ENCODE measurements at regions not wholly inside any gene's neighbourhood (a gene's known extent, or its start where the extent isn't known, plus 50 kb on each side); places are given as distances from the start of the nearest gene placed in this dataset.
"Not testable (repeated sequence)": the region's sequence is repeated elsewhere in the genome, so short reads cannot be mapped to it uniquely, and the experiment has no call there.

DNA sequence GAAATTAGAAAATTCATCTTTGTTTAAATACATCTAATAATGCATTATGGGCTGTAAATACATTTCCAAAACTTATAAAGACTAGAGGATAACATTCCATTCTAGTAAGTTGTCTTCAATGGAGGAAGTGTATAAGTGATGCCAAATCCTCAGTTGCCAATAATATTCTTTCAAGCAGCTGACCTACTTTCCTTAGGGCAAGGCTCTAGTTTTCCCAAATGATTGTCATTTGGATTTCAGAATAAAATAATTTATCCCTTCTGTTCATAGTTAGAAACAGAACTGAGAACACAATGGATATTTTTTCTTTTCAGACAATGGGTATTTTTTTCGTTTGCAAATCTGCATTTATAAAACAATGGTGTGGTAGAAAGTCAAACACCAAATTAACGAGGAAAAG, 354.9 kb upstream of the ADAMTS5 start:
- no peaks in the 10 kb centered on the region for H3K36me3 ChIP-seq (ENCODE audit: insufficient read depth, low read length)
- no peaks in the 10 kb centered on the region for H3K27me3 ChIP-seq (ENCODE audit: insufficient read depth, low read length)
- H3K79me2 ChIP-seq (ENCODE audit: control insufficient read depth, insufficient read depth, low read length, unreplicated experiment) = no peaks in the 10 kb centered on the region
- no peak overlapping the region for H3K4me3 ChIP-seq (ENCODE audit: low read depth, low read length)
- H2AFZ ChIP-seq (ENCODE audit: low read length, unreplicated experiment) = no peak overlapping the region
- no peak overlapping the region for H3K27ac ChIP-seq (ENCODE audit: low read depth, low read length)
- H3K4me1 ChIP-seq (ENCODE audit: control insufficient read depth, insufficient read depth, low read length, unreplicated experiment) = no peaks in the 10 kb centered on the region

DNA sequence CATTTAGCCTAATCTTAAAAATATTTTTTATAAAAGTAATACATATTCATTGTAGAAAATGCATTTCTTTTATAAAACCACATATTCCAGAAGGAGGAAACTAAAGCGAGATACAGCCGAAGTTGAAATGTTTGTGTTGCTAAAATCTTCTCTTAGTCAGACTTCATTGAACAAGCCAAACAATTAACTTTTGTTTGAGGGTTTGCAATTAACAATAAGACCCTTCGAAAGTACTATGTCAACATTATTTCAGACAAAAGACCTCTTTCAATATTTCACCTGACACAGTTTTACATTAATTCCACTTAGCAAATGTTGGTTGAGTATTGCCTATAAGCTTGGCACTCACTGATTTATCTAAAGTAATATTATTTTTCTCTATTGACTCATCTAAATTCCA, 354.0 kb upstream of the ADAMTS5 start:
- Histone ChIP-seq H3K36me3 (ENCODE audit: insufficient read depth, low read length) (no peaks in the 10 kb centered on the region), H3K79me2 (ENCODE audit: control insufficient read depth, insufficient read depth, low read length, unreplicated experiment) (no peaks in the 10 kb centered on the region), H3K27me3 (ENCODE audit: insufficient read depth, low read length) (no peaks in the 10 kb centered on the region), H3K27ac (ENCODE audit: low read depth, low read length) (no peak overlapping the region), H3K4me1 (ENCODE audit: control insufficient read depth, insufficient read depth, low read length, unreplicated experiment) (no peaks in the 10 kb centered on the region), H2AFZ (ENCODE audit: low read length, unreplicated experiment) (no peak overlapping the region), H3K4me3 (ENCODE audit: low read depth, low read length) (no peak overlapping the region)

DNA sequence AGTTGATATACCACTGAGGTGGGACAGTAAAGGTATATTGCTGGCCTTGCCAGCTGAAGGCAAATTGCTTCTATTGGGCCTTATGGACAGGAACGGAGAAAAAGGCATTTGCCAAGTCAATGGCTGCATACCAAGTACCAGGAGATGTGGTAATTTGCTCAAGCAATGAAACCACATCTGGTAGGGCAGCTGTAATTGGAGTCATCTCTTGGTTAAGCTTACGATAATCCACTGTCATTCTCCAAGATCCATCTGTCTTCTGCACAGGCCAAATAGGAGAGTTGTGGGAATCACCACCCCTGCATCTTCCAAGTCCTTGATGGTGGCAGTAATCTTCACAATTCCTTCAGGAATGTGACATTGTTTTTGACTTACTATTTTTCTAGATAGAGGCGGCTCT, 350.7 kb upstream of the ADAMTS5 start:
- not testable (repeated sequence) for H3K4me3 ChIP-seq (ENCODE audit: low read depth, low read length); H3K4me1 ChIP-seq (ENCODE audit: control insufficient read depth, insufficient read depth, low read length, unreplicated experiment); H2AFZ ChIP-seq (ENCODE audit: low read length, unreplicated experiment); H3K27me3 ChIP-seq (ENCODE audit: insufficient read depth, low read length); H3K79me2 ChIP-seq (ENCODE audit: control insufficient read depth, insufficient read depth, low read length, unreplicated experiment); H3K27ac ChIP-seq (ENCODE audit: low read depth, low read length); H3K36me3 ChIP-seq (ENCODE audit: insufficient read depth, low read length)

DNA sequence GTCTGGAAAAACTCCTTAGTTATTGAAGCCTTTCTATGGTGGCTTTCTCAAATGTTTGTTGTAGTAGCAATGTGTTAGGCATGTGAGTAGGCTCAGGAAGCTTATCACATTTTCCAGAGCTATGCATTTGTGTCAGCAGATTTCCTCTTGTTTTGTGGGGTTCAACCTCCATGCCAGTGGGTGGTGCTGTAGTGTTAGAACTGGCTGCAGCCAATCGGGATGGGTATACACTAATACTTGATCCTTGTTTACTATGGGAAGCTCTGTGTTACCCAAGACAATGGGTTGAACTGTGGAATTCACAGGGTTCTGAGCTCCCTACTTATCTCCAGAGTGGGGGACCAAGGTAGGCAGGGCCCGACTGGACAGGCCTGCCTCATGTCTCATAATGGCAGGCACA, 348.5 kb upstream of the ADAMTS5 start:
- Histone ChIP-seq H3K79me2 (ENCODE audit: control insufficient read depth, insufficient read depth, low read length, unreplicated experiment) (no peaks in the 10 kb centered on the region), H3K4me3 (ENCODE audit: low read depth, low read length) (no peak overlapping the region), H2AFZ (ENCODE audit: low read length, unreplicated experiment) (no peak overlapping the region), H3K27ac (ENCODE audit: low read depth, low read length) (no peak overlapping the region), H3K4me1 (ENCODE audit: control insufficient read depth, insufficient read depth, low read length, unreplicated experiment) (no peaks in the 10 kb centered on the region), H3K36me3 (ENCODE audit: insufficient read depth, low read length) (no peaks in the 10 kb centered on the region), H3K27me3 (ENCODE audit: insufficient read depth, low read length) (no peaks in the 10 kb centered on the region)

- no peaks in the 10 kb centered on the region for H3K79me2 ChIP-seq (ENCODE audit: control insufficient read depth, insufficient read depth, low read length, unreplicated experiment)
- no peaks in the 10 kb centered on the region for H3K36me3 ChIP-seq (ENCODE audit: insufficient read depth, low read length)
- H3K27ac ChIP-seq (ENCODE audit: low read depth, low read length) = no peak overlapping the region
- H2AFZ ChIP-seq (ENCODE audit: low read length, unreplicated experiment) = no peak overlapping the region
- H3K4me3 ChIP-seq (ENCODE audit: low read depth, low read length) = no peak overlapping the region
- no peaks in the 10 kb centered on the region for H3K4me1 ChIP-seq (ENCODE audit: control insufficient read depth, insufficient read depth, low read length, unreplicated experiment)
- H3K27me3 ChIP-seq (ENCODE audit: insufficient read depth, low read length) = no peaks in the 10 kb centered on the region
Observed at GRCh38 chr21:27314131-27314530, 347.2 kb upstream of the ADAMTS5 start.

GRCh38 chr21:27306791-27307775, 340.2 kb upstream of the ADAMTS5 start:
- no peak overlapping the region for H2AFZ ChIP-seq (ENCODE audit: low read length, unreplicated experiment)

DNA sequence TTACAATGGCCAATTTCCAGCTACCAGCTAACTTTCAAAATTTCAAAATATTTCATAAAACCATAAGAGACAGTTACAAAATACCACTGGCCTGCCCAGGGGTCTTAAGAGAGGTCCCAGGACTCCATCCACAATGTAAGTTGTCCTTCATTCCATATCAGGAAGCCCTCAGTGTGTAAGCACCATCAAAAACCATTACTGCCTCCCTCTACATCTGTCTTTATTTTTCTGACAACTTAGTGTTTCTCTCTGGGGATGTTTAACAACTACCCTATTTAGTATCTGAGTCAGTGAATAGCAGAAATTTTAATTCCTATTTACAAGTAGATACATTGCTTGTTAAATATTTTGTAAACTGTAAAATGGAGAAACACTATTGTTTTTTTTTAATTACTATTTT, 339.3 kb upstream of the ADAMTS5 start:
- H3K4me3 ChIP-seq (ENCODE audit: low read depth, low read length) = no peak overlapping the region
- H3K27me3 ChIP-seq (ENCODE audit: insufficient read depth, low read length) = no peaks in the 10 kb centered on the region
- no peaks in the 10 kb centered on the region for H3K79me2 ChIP-seq (ENCODE audit: control insufficient read depth, insufficient read depth, low read length, unreplicated experiment)
- H3K4me1 ChIP-seq (ENCODE audit: control insufficient read depth, insufficient read depth, low read length, unreplicated experiment) = no peaks in the 10 kb centered on the region
- H2AFZ ChIP-seq (ENCODE audit: low read length, unreplicated experiment) = no peak overlapping the region
- no peak overlapping the region for H3K27ac ChIP-seq (ENCODE audit: low read depth, low read length)
- no peaks in the 10 kb centered on the region for H3K36me3 ChIP-seq (ENCODE audit: insufficient read depth, low read length)

More at GRCh38 chr21:27306791-27307775, 340.2 kb upstream of the ADAMTS5 start:
- H3K27me3 ChIP-seq (ENCODE audit: insufficient read depth, low read length) = no peaks in the 10 kb centered on the region
- no peaks in the 10 kb centered on the region for H3K36me3 ChIP-seq (ENCODE audit: insufficient read depth, low read length)
- no peaks in the 10 kb centered on the region for H3K4me1 ChIP-seq (ENCODE audit: control insufficient read depth, insufficient read depth, low read length, unreplicated experiment)
- no peak overlapping the region for H3K4me3 ChIP-seq (ENCODE audit: low read depth, low read length)
- no peak overlapping the region for H3K27ac ChIP-seq (ENCODE audit: low read depth, low read length)
- H3K79me2 ChIP-seq (ENCODE audit: control insufficient read depth, insufficient read depth, low read length, unreplicated experiment) = no peaks in the 10 kb centered on the region

DNA sequence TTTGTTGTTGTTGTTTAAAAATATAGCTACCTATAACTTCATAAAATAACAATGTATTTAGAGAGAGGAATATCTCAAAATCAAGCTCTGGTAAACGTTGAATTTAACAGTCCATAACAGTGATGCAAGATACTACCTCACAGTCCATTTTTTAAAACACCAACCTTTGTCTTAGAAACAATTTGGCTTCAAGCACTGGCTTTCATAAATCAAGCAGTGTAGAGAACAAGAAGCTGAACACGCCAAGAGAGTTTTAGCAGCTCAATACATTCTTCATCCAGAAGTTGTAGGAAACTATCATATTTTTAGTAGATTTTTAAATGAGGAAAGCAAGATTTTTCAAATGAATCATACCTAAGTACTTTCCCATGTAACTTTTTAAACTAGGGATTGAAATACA, 334.3 kb upstream of the ADAMTS5 start:
- H3K36me3 ChIP-seq (ENCODE audit: insufficient read depth, low read length) = no peaks in the 10 kb centered on the region
- no peaks in the 10 kb centered on the region for H3K4me1 ChIP-seq (ENCODE audit: control insufficient read depth, insufficient read depth, low read length, unreplicated experiment)
- no peak overlapping the region for H3K4me3 ChIP-seq (ENCODE audit: low read depth, low read length)
- no peak overlapping the region for H2AFZ ChIP-seq (ENCODE audit: low read length, unreplicated experiment)
- no peaks in the 10 kb centered on the region for H3K79me2 ChIP-seq (ENCODE audit: control insufficient read depth, insufficient read depth, low read length, unreplicated experiment)
- H3K27me3 ChIP-seq (ENCODE audit: insufficient read depth, low read length) = no peaks in the 10 kb centered on the region
- H3K27ac ChIP-seq (ENCODE audit: low read depth, low read length) = no peak overlapping the region

DNA sequence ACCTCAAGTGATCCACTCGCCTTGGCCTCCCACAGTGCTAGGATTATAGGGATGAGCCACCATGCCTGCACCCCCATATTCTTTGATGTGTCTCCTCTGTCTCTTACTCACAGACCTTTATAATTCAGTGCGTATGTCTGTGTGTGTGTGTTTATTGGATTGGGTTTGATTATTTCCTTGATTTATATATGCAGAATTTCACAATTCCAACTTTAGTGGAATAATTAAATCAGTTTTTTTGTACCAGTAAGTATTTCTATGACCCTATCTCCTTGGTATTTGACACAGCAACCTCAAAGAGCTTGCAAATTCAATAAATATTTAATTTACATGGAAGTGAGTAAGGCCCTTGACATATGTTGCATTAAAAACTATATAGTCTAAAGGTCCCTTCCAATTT, 333.9 kb upstream of the ADAMTS5 start:
- Histone ChIP-seq H3K4me3 (ENCODE audit: low read depth, low read length) (no peak overlapping the region), H2AFZ (ENCODE audit: low read length, unreplicated experiment) (no peak overlapping the region), H3K4me1 (ENCODE audit: control insufficient read depth, insufficient read depth, low read length, unreplicated experiment) (no peaks in the 10 kb centered on the region), H3K27me3 (ENCODE audit: insufficient read depth, low read length) (no peaks in the 10 kb centered on the region), H3K79me2 (ENCODE audit: control insufficient read depth, insufficient read depth, low read length, unreplicated experiment) (no peaks in the 10 kb centered on the region), H3K36me3 (ENCODE audit: insufficient read depth, low read length) (no peaks in the 10 kb centered on the region), H3K27ac (ENCODE audit: low read depth, low read length) (no peak overlapping the region)

GRCh38 chr21:27298465-27298864, 331.6 kb upstream of the ADAMTS5 start:
- no peaks in the 10 kb centered on the region for H3K4me1 ChIP-seq (ENCODE audit: control insufficient read depth, insufficient read depth, low read length, unreplicated experiment)
- no peak overlapping the region for H3K4me3 ChIP-seq (ENCODE audit: low read depth, low read length)
- no peaks in the 10 kb centered on the region for H3K36me3 ChIP-seq (ENCODE audit: insufficient read depth, low read length)

DNA sequence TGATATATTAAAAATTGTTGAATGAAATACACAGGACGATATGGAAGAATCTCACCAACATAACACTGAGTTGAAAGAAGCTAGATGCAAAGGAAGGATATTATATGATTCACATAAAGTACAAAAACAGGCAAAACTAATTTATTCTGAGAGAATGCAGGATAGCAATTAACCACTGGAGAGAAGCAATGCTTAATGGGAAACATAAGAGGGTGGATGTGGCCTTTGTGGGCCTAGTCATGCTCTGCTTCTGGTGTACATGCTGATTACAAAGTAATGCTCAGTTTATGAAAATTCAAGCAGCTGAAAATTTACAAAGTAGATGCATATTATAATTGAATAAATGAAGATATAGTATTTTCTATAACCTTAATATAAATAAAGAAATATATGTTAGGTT, 326.4 kb upstream of the ADAMTS5 start:
- no peak overlapping the region for H2AFZ ChIP-seq (ENCODE audit: low read length, unreplicated experiment)
- no peak overlapping the region for H3K4me3 ChIP-seq (ENCODE audit: low read depth, low read length)
- H3K27me3 ChIP-seq (ENCODE audit: insufficient read depth, low read length) = no peaks in the 10 kb centered on the region
- H3K36me3 ChIP-seq (ENCODE audit: insufficient read depth, low read length) = no peaks in the 10 kb centered on the region
- H3K79me2 ChIP-seq (ENCODE audit: control insufficient read depth, insufficient read depth, low read length, unreplicated experiment) = no peaks in the 10 kb centered on the region
- peaks cover 17% of the 10 kb centered on the region for H3K4me1 ChIP-seq (ENCODE audit: control insufficient read depth, insufficient read depth, low read length, unreplicated experiment)
- no peak overlapping the region for H3K27ac ChIP-seq (ENCODE audit: low read depth, low read length)

More at GRCh38 chr21:27298465-27298864, 331.6 kb upstream of the ADAMTS5 start:
- no peaks in the 10 kb centered on the region for H3K27me3 ChIP-seq (ENCODE audit: insufficient read depth, low read length)
- H2AFZ ChIP-seq (ENCODE audit: low read length, unreplicated experiment) = no peak overlapping the region
- no peak overlapping the region for H3K27ac ChIP-seq (ENCODE audit: low read depth, low read length)
- H3K79me2 ChIP-seq (ENCODE audit: control insufficient read depth, insufficient read depth, low read length, unreplicated experiment) = no peaks in the 10 kb centered on the region
